Epithelial cell of prostate (primary cell): ENCODE measurements at regions not wholly inside any gene's neighbourhood (a gene's known extent, or its start where the extent isn't known, plus 50 kb on each side); places are given as distances from the start of the nearest gene placed in this dataset.
"Not testable (repeated sequence)": the region's sequence is repeated elsewhere in the genome, so short reads cannot be mapped to it uniquely, and the experiment has no call there.

Source experiments
- DNase-seq: peaks from one replicate; pipeline ENCODE4 v3.0.0-alpha.2; 2011; ENCODE audit warnings: low read depth, low spot score
- H3K27ac ChIP-seq: fragments of 450-650 bp; 2 replicates; pipeline ENCODE4 v1.5.1; 2017; ENCODE audit warnings: mild to moderate bottlenecking

DNA sequence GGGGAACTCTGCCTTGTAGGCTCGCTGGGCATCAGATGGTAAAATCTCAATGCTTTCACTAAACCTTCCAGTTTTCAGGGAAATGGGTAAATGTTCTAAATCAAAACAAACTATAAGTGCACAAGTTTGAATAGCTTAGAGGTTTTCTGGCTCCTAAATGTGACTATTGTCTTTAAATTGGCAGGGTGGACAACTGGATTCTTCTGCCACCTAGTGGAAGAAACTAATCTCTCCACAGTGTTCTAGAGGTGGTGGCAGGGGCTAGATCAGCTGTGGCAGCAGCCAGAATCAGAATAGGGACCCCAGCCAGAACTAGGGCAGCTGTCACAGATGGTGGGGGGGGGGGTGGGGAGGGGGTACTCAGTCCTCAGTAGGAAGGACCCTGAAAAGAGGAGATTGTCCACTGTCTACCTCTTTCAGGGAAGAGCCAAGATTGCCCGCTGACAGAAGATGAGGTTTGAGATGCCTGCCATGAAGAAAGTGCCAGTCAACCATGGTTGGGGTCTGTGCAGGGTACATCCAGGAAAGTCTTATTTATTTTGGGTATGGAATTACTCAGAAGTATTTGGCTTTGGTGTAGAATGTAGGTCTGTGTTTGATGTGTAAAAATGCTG lies 201.4 kb downstream of the CCNG2 start:
- no peak for DNase-seq
- H3K27ac ChIP-seq = no peak overlapping the region

DNA sequence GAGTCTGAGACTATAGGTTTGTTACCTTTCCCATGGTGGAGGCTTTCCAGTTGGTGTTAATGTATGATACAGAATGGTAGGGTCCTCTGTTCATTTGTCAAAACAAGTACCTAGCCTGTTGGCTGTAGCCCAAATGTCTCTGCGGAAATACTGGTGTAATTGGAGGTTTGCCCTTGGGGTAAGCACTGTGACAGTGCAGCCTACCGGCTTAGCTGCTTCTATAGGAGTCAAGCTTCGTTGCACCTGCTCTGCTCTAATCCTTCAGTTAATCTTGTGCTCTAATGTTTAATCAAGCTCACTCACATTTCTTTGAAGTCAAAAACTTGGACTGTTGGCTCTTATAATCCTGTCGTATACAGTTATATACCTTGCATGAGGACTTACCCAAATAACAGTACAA lies 203.4 kb downstream of the CCNG2 start:
- DNase-seq = no peak
- H3K27ac ChIP-seq = no peak overlapping the region

DNA sequence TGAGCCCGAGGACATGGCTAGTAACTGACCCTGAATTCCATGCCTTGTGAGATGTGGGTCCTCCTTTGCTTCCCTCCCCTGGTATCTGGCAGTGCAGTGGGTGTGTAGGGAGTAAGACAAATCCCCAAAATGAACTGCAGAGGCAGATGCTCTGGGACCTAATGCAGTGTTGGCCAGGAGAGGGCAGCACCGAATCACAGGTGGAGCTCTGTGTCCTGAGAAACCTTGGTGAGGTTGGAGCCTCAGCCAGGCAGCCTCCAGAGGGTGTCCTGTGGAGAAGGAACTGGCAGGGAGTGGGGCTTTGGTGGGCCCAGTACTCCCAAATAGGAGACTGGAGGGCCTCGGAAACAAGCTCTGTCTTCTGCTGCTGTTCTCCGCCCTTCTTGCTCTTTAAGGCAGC lies 209.9 kb downstream of the CCNG2 start:
- not testable (repeated sequence) for H3K27ac ChIP-seq, DNase-seq

DNA sequence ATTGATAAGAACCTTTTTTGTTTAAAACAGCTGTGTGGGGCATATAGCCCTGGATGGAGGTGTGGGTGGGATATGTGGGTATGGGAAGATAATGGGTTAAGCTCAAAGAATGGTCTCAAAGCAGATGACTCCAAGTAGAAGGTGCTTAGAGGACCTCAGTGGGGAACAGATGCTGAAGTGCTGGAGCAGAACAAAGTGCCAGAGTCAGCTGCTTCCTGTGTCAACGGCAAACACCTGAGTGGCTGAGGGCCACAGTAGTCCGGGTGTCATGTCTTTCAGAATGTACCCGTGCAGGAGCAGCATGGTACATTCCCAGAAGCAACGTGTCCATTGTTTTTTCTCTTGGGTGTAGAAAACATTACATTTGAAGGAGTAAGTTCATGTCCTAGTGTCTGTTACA lies 210.6 kb downstream of the CCNG2 start:
- H3K27ac ChIP-seq = no peak overlapping the region
- no peak for DNase-seq

DNA sequence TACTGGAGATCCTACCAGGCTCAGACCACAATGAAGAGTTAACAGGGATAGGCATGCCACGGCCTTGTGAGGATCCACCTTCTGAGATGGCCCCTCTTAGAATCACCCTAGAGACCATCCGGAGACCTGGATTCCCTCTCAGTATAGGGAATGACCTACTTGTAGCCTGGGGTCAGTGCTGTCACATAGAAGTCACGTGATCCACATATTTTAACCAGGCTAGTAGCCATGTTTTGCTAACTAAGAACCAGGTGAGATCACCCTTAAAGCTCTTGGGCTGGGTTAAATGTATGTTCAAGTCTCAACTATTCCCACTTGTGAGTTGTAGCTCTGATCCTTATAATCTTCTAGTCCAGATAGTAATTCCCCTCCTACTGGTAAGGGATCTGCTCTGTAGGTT lies 215.4 kb downstream of the CCNG2 start:
- H3K27ac ChIP-seq = no peak overlapping the region
- no peak for DNase-seq

DNA sequence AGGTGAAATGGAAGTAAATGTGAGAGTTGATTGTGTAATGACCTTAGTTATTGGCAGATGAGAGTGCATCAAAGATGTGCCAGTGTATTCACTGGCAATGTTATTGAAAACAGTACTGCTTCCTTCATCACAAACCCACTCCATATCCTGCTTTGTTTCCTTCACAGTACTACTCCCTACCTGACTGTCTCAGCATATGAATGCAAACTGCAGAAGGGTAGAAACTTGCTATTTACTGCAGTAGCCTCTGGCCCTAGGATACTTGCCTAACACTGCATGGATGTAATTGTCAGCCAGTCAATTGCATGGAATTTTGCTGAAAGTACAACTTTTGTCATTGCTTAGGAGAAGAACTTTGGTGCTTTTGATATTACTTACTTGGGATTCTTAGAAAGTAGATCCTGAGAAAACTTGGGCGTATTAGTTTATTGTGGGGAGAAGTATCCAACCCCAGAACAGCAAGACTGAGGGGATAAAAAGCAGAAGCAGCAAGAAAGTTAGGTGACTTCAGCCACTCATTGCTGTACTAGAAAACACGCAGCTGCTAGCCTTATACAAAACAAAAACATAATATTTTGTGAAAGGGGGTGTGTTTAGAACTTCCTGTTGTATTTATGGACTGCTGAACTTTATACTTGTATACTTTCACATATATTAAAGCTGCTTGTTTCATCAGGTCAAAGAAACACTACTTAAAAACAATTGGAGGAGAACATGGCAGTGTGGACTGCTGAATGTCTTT lies 219.0 kb downstream of the CCNG2 start:
- no peak for DNase-seq
- H3K27ac ChIP-seq = no peak overlapping the region

DNA sequence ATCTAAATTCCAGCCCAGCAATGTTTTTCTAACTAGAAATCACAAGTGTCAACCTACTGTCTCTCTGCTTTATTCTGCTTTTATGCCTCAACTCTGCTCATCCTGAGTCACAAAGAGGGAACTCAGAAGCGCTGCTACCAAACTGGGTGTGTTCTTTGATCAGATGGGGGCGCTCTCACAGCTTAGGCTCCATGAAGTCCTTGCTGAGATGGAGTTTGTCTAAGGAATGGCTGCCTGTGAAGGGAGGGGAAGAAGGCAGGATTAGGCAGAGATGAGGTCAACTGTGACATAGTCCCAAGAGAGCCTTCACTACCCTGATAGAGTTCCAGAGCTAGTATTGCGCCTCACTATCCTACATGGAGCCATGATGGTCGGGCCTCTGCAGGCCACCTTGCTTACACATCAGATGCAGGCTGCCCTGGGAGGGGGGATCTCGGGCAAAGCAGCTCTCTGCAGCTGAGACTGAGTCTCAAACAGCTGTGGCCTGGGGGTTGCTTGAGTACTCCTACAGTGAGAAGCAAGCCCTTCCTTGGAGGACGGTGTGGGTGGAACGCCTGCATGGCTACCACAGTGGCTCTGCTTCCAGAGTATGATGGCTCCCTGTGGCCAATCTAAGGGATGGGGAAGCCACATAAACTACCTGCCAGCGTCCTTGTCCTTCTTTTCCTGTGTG lies 219.9 kb downstream of the CCNG2 start:
- no peak overlapping the region for H3K27ac ChIP-seq
- no peak for DNase-seq

DNA sequence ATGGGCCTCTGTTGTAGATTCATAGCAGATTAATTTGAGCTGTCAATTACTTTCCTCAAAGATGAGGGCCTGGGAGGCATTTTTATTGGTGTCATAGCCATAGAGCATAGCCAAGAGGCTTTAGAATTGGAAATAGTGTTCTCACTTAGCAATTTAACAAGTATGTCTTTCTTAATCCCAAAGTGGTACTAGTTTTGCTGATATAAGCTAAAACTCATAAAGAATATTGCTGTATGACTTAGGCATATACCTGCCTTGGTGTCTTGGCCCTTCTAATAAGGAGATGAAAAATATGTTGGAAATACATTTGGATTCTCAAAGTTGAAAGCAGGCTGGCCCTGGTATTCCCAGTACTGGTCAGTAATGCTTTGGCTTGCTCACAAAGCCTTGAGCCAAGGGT lies 221.5 kb upstream of the CXCL13 start:
- no peak for DNase-seq
- H3K27ac ChIP-seq = no peak overlapping the region

DNA sequence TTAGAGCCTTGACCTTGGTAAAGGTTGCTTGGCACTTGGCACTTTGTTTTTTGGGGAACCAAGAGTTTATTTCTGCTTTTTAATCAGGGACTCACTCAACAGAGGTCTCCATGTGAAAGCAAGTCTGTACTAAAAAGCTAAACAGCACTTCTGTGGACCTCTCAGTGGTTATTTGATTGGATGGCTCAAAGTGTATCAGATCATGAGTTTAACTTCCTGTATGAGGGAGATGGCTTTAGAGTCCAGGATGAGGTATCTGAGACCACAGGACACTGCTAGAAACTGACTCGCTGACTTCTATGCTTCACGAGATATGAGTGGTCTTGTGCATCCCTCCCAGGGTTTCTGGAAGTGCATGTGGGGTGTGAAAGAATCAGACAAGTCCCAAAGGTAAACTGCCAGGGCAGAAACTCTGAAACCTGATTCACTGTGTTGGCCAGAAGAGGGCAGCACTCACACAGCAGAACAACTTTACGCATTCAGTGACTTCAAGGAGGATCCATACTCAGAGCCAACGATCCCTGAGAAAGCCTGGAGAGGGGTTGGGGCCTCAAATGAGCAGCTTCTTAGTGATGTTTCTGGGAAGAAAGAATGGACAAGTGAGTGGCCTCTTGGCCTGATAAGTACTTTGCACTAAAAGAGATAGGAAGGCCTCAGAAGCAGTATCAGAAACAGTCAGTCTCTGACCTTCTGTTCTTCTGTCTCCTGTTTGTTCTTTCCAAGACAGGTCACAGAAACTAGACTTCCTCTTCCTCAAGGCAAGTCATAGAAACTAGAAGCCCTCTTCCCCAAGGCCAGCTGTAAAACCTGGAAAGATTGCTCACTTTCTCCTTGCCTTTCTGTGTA lies 220.3 kb upstream of the CXCL13 start:
- no peak overlapping the region for H3K27ac ChIP-seq
- DNase-seq = peak; percentile 8

DNA sequence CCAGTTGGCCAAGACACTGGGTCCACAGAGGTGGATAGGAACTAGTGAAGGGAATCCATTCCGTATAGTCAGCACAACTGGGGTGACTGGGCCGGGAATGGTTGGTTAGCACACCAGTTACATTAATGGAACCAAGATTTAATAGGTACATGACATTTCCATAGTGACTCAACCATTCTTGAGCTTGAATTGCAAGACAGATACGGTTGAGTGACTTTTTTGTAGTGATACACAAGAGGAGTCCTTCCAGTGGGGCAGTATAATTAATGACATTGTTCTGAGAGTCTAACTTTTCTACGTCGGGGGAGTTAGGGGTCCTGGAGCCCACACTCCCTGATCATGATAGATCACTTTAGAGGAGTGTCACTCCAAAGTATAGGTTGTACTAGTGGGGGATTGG lies 211.6 kb upstream of the CXCL13 start:
- H3K27ac ChIP-seq = no peak overlapping the region
- no peak for DNase-seq

DNA sequence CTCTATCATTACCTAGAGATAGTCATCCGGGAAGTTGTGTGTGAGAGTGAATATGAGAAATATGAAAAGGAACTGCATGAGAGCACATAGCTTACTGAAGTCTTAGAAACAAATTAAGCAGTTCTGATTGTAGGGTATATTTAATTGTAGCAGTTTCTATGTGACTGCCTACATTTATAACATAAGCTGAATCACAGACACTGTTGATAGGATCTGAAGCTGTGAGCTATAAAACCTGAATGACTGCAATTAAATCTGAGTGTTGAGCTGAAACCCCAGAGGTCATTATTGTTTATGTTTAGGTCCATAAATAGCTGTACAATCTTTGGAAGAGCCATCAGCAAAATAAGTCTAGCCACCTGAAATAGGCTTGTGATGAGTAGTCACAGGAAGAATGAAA lies 210.1 kb upstream of the CXCL13 start:
- no peak for DNase-seq
- H3K27ac ChIP-seq = no peak overlapping the region

DNA sequence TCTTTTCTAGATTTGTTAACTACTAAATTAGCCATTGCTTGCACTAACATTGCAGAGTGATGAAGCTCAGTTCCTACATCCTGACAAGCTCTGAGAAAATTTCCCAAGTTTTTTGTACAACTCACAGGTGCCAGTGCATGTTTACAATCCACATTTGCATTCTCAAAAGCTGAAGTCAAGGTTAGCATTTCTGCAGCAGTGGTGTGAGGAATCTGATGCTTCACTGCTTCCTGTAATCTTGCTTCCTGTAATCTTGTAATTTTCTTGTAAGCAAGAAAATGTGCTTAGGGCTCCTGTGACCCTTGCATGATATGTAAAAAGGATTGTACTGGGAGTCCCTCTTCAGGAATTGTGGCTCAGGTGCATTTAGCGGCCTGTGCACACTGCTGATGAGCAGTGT lies 207.4 kb upstream of the CXCL13 start:
- no peak overlapping the region for H3K27ac ChIP-seq
- no peak for DNase-seq

DNA sequence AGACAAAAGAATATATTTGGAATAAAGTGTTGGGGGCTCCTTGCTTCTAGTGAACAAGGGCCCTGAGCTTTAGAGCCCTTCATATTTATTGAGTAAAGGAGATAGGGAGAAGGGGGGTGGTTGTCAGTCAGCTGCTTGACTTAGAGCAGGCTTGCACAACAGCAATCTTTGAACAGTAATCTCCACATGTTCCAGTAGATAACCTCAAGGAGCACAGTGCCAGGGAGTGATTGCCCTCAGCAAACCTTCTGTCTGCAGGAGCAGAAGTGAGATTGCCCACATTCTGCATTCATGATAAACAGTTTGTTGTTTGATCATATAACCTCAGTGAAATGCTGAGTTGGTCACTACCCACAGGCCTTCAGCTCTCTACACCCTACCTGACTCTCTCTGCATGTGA lies 205.8 kb upstream of the CXCL13 start:
- DNase-seq = no peak

DNA sequence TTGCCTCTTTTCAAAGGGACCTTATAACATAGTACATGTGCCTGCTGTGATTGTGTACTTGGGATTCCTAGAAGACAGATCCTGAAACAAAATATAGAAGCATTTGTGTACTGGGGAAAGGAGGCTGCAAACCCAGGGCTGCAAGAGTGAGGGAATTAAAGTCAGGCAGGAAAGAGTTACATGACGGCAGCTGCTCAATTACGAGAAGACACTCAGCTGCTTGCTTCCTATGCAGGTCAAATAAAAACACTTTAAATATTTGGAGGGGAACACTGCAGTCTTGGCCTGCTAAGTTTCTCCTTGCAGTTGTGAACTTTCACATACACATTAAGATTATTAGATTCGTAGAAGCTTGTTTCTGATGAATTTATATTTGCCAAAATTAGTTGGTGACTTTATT lies 191.9 kb upstream of the CXCL13 start:
- DNase-seq = no peak
- no peak overlapping the region for H3K27ac ChIP-seq

More for the DNA sequence above, 205.8 kb upstream of the CXCL13 start:
- H3K27ac ChIP-seq = no peak overlapping the region

DNA sequence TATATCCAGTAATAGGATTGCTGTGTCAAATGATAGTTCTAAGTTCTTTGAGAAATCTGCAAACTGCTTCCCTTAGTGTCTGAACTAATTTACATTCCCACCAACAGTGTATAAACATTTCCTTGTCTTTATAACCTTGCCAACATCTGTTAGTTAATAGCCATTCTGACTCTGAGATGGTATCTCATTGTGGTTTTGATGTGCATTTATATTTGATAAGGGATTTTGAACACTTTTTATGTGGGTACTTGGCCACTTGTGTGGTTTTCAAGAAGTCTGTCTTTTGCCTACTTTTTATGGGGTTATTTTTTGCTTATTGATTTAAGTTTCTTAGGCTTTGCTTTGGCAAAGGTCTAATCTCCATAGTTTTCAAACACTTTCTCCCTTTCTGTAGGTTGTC lies 189.9 kb upstream of the CXCL13 start:
- H3K27ac ChIP-seq = no peak overlapping the region
- DNase-seq = no peak

DNA sequence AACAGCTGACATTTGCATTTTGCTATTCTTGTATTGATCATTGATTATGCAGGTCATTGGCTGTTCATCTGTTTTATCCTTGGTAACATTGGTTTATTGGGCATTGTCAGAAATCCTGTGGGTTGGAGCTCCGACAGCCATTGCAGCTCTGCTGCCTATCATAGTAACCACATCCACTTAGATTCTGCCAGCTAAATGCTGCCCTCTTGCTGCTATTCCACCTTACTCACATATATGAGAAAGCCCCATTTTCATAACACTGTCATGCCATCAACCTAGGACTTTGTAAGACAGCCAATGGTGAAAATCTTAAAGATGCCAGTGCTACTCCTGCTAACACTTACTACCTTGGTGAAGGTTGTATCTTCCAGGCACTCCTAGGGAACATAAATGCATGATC lies 187.3 kb upstream of the CXCL13 start:
- no peak for DNase-seq
- no peak overlapping the region for H3K27ac ChIP-seq

DNA sequence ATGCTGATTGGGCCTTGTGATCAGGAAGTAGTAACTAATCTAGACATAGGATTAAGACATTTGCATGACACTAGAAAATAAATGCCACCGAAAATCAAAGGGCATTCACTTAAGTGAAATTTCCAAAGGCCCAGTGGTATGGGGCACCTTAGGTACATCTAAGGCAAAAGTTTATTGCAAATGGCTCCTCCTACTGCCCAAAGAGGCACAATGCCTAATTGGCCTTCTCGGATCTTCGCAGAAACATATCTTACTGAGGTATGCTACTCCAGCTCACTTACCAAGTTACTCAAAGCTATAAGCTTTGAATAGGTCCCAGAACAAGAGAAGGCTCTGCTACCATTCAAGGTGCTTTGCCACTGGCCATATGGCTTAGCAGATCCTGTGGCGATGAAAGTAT lies 174.8 kb upstream of the CXCL13 start:
- no peak overlapping the region for H3K27ac ChIP-seq
- no peak for DNase-seq

DNA sequence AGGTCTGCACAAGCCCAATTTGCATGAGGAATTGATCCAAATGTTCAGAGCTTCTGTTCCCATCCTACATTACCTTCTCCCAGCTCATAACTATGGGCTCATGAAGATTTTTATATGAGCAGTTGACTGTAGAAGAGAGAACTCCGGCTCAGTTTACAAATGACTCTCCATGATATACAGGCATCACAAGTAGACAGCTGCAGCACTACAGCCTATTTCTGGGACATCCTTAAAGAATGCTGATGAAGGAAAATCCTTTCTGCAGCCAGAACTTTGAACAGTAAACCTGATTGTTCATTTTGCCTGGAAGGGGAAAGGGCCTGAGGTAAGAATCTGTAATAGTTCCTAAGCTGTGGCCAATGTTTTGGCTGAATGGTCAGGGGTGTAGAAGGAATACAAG lies 174.1 kb upstream of the CXCL13 start:
- no peak overlapping the region for H3K27ac ChIP-seq
- DNase-seq = no peak

DNA sequence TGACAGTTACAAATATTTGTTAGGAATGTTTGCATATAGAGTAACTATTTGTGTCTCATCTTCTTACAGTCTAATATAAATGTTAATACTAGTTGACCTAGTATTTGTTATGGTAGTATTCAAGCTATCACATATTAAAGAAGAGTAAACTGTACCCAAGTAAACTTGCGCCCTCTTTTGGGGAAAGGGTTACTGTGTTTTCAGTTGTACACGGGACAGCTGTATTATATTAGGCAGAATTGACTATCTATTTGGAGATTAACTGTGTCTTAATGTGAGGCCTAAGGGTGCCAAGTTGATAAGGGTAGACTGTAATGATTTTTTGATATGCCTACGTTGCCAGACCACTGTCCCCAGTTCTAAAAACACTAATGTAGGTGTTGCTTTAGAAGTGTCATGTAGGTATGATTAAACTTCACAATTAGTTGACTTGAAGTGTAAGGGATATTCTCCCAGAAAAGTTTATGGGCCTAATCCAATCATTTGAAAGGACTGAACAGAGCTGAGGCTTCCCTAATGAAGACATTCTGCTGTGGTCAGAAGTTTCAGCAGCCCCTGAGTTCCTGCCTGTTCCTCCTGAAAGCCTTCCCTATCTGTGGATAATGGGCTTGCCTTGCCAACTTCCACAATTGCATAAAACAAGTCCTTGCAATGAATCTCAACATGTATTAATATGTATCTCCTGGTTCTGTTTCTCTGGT lies 172.8 kb upstream of the CXCL13 start:
- DNase-seq = no peak
- no peak overlapping the region for H3K27ac ChIP-seq

DNA sequence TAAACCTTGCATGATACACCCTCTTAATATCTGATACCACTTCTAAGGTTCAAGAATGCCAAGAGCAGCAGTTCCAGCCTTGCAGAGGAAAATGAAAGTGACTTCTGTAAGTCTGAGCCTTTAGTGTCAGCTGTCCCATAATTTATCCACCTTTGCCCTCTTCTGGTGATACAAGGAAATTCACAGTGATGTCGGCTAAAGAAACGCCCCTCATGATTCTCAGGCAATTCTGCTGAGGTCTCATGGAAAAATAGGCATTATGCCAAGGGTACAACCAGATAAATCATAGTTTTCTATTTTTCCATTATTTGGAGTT lies 172.2 kb upstream of the CXCL13 start:
- no peak for DNase-seq
- H3K27ac ChIP-seq = no peak overlapping the region
